GM19193 (cell line): ENCODE measurements at regions not wholly inside any gene's neighbourhood (a gene's known extent, or its start where the extent isn't known, plus 50 kb on each side); places are given as distances from the start of the nearest gene placed in this dataset.

Experiments used
- POLR2A ChIP-seq: IDR thresholded peaks from 4 replicates; pipeline ENCODE4 v1.6.1; 2011; ENCODE audit not compliant: insufficient read depth, insufficient read length; ENCODE audit errors: extremely low read depth

DNA sequence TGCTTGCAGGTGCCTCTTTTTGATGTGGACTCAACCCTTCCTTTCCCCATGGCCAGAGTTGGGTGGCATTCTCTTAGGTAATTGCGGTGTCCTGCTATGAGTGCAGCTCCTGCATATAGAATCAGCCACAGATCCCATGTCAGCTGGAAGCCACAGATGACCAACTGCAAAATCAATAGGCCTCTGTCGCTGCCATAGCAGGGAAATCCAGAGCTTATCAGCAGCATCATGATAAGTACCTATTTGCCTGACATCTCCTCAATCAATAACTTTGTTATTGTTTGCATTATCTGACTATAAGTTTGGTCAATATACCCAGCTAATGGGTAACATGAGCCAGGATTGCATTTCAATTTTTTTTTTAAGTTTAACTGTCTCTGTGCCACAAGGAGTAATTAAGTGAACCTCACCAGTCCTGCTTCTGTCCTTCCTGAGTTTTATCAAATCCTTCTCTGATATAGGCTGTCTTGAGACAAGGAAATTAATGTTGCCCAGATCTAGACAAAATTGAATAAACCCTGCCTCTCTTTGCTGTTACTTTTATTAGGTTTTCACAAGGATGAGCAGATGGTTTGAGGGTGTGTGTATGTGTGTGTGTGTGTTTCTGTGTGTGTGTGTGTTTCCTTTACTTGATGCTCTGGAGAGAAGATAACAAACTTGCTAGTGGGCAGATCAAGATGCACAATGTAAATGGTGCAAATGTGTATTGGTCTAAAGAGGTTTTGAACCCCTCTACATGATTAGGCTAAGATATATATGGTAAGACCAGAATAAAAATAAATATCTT is 59.6 kb upstream of the CREB1 start:
- no peak for TF ChIP-seq POLR2A

DNA sequence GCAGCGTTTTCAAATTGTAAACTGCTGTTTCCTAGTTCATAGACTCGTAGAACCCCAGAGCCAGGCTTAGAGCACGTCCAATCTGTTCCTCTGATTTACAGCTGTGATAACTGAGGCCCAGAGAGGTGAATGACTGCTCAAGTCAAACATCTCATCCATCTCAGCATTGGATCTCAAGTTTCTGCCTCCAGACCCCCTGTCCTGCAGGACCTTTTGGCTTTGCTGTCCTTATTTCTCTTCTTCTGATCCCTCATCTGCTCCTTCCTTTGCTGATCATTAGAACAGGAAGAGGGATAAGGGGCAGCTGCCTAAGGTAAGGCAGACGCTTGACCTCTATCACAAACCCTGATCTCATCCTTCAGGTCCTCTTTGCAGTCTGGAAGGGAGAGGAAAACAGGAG is 58.5 kb upstream of the CREB1 start:
- TF ChIP-seq POLR2A: no peak

DNA sequence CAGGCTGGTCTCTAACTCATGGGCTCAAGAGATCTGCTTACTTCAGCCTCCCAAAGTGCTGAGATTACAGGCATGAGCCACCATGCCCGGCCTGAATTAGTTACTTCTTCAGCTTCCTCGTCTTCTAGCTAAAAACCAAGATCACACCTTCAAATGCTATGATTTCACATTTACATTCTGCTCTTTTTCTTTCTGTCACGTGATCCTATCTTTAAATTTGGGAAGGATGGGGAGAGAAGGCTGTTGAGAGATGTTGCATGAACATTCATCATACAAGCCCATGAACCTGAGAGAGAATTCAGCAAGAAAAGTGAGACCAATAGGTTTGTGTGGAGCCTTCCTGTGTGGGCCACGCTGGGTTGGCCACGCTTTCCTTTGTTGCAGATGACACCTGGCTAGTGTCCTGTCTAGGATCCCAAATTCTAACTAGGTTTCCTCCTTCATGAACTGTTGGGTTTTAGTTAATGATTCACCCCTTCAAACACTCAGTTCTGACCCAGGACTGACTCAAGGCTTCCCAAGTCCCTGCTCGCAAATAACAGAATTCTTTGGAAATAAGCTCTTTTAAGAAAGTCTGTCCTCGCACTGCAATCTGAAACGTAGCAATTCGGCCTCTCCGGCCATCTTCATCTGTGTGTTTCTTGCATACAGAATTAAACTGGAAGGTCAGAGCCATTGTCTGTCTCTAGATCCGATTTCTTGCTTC is 57.3 kb upstream of the CREB1 start:
- TF ChIP-seq POLR2A: no peak

DNA sequence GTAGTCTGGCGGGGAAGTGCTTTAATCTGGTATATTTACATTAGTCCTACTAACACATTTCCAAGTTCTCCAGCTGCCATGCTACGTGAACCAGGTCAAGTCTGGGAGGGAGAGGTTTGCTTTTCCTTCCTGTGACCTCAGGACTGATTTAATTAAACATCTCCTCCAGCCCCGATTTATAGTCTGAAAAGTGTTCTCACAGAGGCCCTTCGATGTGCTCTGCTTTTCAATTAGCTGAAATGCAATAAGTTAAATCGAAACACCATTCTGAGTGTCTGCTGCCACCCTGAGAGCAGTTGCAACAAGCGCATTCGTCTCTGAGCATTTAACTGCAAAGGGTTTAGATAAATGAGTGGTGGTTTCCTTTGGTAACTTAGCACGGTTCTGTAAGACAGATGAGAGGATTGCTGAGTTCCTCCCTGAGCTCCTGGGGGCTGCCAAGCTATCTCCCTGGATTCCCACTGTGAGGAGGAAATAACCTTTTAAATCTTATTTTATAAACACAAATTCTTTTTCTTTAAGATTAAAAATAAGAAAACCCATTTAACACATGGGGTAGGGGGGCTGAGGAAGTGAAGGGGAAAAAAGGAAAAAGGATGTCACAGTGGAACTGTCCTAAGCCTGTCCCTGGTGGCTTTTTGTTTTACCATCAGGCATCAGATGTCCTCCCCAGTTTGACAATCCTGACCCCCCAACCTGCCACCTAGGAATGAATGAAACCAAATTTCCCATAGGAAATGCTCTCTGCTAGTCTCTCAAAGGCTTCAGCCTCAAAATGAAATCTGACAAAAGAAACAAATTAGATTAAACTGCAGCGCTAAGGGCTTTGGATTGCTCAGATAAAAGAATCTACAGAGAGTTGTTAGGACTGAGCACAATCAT is 56.5 kb upstream of the CREB1 start:
- TF ChIP-seq POLR2A: no peak

DNA sequence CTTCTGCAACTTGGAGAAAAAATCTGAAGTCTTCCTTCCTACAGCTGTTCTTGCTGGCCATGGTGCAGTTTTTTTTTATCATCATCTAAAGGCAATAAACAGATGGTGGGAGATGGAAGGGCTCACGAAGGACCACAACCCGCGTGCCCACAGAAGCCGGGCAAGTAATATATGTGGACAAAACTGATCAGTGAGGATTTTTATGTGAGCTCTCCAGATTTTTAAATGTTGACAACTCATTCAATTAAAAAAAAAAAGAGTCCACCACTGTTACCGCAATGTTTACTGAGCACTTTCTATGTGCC is 55.9 kb upstream of the CREB1 start:
- TF ChIP-seq POLR2A: no peak

DNA sequence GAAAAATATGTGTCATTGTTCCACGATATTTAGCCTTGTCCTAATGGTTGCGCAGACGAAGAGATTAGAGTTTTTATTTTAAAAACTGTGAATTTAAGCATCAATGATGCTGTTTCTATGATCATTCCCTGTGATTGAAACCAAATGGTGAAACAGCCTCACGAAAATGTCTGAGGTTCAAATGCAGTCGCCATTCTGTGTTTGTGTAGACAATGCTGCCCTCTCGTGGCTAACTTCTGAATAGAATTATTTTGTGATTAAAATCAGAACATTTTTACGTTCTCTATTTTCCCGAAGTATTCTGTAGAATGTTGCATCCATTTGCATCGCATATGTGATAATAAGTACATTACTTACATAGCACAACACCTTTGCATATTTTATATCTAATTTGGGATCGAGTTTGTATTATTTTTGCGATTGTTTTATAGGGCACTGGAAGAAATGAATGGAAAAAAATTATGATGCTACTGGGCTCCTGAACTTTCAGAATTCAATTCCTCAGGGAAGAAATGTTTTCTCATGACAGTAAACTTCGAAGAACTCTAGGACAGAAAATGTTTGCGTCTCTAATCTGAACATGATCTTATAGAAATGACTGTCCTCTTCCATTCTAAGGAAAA is 54.8 kb upstream of the CREB1 start:
- no peak for TF ChIP-seq POLR2A

DNA sequence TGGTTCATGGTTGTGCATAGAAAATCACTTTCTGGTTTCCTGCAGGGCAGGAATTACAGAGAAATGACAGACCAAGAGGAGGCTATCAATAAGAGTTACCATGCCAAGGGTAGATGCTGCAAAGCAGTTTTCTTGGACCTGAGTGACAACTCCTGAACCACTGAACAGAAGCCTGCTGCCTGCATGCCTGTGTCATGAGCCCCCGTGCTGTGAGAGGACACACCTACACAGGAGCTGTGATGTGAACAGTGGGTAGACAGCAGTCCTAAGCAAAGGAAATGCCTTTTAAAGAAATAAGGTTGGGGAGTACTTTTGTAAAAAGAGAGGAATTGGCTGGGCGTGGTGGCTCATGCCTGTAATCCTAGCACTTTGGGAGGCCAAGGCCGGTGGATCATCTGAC is 54.2 kb upstream of the CREB1 start:
- no peak for TF ChIP-seq POLR2A

DNA sequence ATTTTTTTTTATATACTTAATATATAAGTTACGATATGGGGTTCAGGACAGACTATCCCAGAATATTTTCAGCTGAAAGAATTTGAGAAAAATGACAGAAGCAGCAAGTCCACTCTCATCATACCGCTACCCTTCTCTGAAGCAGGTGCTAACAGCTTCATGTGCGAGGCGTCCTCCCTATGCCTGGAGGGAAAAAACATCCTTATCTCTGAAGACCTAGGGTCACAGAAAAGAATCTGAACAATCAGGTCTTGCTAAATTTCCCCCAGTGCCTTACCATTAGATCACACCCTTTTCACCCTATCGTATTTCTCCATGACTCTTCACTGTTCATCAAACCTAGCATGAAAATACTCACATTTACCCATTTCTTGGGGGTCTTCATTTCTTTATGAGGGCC is 51.9 kb upstream of the CREB1 start:
- no peak for TF ChIP-seq POLR2A

DNA sequence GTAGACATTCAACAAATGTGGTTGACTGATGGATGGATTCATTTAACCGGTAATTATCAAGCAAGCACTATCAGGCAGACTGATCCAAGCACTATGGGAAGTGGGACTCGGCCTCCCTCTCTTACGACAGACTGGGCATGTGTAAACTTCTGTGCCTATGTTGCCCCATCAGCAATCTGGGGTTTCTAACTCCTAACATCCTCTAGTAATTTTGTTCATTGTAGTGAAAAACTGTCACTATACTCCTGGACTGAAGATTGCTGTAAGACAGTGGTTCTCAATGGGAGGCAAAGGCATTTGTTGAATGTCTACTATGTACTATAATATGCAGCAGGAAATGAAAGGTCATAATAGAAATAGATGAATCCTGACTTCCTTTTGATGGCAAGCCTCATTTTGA is 51.2 kb upstream of the CREB1 start:
- no peak for TF ChIP-seq POLR2A

DNA sequence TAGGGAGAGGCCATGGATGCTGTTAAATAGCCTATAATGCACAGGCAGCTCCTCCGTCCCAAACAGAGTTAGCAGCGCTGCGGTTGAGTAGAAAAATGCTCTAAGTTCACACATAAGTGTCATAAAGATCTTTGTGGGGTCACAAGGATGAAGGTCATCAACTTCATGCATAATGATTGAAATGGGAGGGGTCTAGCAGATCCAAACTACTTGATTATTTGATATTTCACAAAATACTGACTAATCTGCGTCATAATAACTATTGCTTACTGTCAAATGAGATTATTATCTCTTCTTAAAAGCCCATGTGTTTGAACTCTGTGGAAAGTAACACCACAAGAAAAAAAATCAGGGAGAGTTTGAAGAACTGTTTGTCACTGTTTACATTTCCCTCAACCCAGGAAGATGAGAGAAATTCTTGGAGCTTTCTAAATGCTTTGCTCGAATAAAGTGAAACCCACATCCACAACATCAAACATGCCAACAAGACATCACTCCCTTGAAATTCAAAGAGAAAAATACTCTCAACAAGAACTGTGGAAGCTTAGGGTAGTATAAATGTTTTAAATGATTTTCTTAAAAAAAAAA is 50.5 kb upstream of the CREB1 start:
- no peak for TF ChIP-seq POLR2A
